ENCODE measurements at regions not wholly inside any gene's neighbourhood (a gene's known extent, or its start where the extent isn't known, plus 50 kb on each side); places are given as distances from the start of the nearest gene placed in this dataset.

GRCh38 chr5:74235552-74235951 is 405.0 kb downstream of the ENC1 start:
- no peak for DNase-seq

- peak in 1 of 3 donors; percentile 67 for DNase-seq
Measured at GRCh38 chr5:74233571-74233970, 407.0 kb downstream of the ENC1 start.

- DNase-seq, result no peak
Measured at GRCh38 chr5:74233091-74233490, 407.4 kb downstream of the ENC1 start.

DNA sequence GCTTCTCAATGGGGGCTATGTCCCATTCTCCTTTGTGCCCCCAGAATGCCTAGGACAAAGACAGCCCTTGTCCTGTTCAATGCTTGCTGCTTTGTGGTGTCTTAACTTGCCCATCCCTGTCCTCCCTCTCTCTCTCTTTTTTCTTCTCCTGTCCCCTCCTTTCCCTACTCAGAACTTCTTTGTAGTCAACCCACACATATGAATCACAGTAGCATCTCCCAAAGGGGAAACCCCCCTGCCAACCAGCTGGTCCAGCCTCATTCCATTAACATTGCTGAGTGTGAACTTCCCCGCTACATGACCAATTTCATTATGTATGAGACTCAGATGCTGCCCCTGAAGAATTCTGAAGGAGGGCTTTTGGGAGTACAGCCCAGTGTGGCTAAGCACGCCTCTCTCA is 408.3 kb downstream of the ENC1 start:
- peak in 1 of 3 donors; percentile 78 for DNase-seq

GRCh38 chr5:74231697-74232096 is 408.8 kb downstream of the ENC1 start:
- no peak for DNase-seq

- DNase-seq, result peak in 1 of 3 donors; percentile 30
Measured at GRCh38 chr5:74226716-74227485, 413.6 kb downstream of the ENC1 start.

GRCh38 chr5:74225587-74225986 is 414.9 kb downstream of the ENC1 start:
- DNase-seq, result no peak

GRCh38 chr5:74224331-74224730 is 416.2 kb downstream of the ENC1 start:
- DNase-seq, result no peak

GRCh38 chr5:74222806-74223205 is 417.7 kb downstream of the ENC1 start:
- no peak for DNase-seq

GRCh38 chr5:74221413-74221812 is 419.1 kb downstream of the ENC1 start:
- no peak for DNase-seq

DNA sequence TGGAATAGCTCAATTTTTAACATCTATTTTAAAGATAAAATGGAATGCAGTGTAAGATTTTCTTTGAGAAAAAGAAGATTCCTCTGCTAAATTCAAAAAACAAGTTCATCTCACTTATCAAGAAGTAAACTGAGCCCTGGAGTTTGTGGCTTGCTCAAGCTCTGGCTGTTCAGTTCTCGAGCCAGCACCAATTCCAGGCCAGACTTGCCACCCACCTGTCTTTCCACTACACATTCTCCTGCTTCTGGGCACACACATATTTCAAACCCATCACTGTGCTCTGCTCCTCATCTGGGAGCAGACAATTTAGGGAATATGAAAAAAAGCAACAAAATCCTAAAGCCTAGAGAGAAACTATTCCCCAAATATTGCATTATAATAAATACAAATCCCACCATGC is 424.5 kb downstream of the ENC1 start:
- no peak for DNase-seq

DNA sequence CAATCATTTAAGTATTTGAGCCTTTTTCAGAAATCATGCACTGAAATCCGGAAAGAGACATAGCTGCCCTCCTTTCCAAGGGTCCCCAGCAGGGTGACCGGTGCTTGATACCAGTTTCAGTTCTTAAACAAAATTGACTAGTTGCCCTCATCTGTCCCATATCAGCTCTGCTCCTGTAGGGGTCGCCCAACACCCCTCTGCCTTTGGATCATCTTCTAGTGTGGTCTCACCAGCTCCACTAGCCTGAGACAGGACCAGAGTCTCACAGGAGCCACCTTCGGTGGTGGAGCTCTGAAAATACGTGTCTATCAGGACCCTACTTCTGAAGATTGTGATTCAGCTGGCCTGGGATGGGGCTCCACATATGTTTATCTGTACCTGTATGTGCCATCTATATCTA is 428.2 kb downstream of the ENC1 start:
- no peak for DNase-seq

GRCh38 chr5:74209571-74209970 is 431.0 kb downstream of the ENC1 start:
- no peak for DNase-seq

DNA sequence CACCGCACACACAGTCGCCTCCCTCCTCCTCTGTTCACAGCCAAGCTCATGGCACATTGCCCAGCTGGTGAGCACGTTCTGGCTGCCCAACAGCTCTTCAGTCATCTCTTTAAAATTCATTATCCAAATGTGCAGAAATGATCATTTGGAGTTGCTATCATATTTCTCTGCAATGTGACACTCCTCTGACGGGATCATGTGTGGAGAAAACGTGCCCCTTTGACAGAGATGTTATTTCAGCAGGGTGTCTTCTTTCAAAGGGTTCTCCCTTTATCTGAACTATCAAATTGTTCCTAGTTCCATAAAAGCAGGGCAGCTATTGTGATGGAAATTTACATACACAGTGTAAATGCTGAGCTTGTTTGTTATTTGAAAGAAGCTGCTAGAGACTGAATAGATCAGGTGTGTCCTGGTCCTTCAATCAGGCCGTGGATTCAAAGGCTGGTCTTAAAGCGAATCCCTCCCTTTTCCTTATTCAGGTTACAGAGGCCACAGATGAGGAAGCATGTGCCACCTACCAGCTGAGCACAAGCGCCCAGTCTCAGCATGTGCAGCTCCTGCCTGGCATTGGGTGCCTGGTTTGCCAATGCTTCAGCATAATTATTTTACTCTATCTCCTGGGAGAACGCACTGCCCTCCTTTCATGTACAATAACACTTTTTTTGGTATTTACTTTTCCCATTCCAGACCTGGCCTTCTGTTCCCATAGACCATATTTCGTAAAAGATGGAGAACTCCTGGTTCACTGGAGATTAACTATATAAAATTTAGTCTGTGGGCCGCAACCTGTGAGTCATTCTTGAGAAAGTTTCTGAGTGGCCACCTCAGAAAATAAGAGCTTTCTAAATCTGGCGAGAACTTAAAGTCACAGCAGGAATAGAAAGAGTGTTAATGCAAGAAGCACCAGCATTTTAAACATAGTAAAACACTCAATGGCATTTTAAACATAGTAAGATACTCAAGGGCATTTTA is 433.7 kb downstream of the ENC1 start:
- peak; percentile 71 to 92 (median 78) for DNase-seq

GRCh38 chr5:74205767-74206578 is 434.6 kb downstream of the ENC1 start:
- DNase-seq, result no peak

DNA sequence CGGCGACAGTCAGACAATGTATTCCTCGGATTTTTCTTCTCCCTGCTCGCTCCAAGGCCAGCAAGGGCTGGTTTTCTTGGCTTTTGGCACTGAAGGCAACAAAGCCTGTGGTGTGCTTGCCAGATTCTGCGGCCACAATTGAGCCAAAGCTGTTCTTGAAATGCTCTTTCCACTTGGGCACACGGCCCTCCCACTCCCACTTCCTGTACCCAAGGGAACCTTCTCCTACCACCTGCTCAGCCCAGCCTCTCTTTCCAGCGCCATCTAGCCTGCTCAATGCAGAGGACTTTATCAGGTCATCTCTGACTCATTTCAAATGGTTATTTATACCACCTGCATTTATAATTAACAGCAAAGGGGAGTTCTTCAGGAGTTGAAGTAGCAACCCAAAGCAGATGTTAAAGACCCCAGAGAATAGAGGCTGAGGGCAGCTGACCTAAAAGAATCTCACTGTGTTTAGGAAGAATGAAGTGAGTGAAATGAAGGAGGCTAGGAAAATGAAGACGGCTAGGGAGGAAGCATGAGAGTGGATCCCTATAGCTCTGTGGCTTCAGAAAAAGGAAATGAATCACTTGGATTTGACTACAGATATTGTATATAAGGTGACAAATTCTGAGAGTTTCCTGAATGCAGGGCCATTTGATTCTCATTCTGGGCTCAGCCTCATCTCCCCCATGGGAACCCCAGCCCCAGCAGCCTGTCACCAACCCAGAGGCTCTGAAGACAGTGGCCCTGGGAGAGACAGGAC is 439.0 kb downstream of the ENC1 start:
- peak in 1 of 3 donors; percentile 70 for DNase-seq

DNA sequence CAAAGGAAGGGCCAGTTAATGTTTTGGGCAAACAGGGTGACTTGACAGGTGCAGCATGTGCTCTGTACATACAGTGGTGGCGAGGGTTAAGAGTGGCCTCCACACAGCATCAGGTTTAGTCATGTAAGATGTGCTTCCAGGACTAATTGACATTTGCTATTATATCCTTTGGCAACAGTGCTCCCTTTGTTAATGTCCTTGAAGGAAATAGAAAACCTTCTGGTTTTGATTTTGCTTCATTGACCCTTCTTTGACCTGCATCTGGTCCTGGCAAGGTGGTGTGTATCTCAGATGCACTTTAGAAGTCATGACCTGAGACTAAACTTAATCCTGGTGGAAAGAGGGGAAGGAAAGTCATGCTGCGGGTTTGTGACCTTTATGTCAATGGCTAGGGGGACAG is 440.0 kb downstream of the ENC1 start:
- DNase-seq, result peak in 1 of 3 donors; percentile 59

GRCh38 chr5:74199436-74200210 is 440.9 kb downstream of the ENC1 start:
- peak in 1 of 3 donors; percentile 57 for DNase-seq

GRCh38 chr5:74199005-74199404 is 441.5 kb downstream of the ENC1 start:
- no peak for DNase-seq

DNA sequence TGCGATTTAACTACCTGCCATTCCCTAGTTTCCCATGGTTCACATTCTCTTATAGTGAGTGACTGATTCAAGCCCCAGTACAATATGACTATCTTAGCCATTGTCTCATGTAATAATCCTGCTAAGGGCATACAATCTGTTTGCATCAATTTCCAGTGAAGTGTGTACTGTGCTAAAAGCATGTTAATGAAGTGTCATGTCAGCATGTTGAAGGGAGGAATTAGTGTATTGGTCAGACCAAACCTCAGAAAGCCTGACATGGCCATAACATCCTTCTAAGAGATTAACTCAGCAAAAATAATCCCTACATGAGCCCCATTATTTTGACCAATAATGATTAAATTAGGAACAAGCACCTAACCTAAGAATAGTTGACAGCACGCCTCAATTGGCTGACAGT is 442.4 kb downstream of the ENC1 start:
- DNase-seq, result no peak
